ENCODE measurements at regions not wholly inside any gene's neighbourhood (a gene's known extent, or its start where the extent isn't known, plus 50 kb on each side); places are given as distances from the start of the nearest gene placed in this dataset.
"Not testable (repeated sequence)": the region's sequence is repeated elsewhere in the genome, so short reads cannot be mapped to it uniquely, and the experiment has no call there.

GRCh38 chr12:92272061-92272964, 126.7 kb upstream of the BTG1 start:
- DNase-seq (ENCODE audit: low spot score): no peak

DNA sequence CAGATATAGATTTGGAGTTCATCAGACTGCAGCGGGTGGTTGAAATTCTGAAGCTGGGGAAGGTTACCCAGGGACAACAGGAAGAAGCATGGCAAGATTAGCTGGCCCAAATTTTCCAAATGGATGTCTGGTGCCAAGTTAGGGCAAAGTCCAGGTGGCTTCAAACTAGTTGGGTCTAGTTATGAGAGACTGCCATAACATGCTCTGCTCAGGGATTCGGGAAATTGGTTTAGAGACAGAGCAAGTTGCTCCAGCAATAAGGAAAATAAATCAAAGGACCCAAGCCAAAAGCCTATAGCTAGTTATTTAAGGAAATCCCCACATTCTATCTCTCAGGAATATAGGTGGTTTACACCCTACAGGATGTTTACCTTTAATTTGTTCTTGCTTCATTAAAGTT, 125.7 kb upstream of the BTG1 start:
- no peak for DNase-seq (ENCODE audit: low spot score)

GRCh38 chr12:92270521-92270920, 124.9 kb upstream of the BTG1 start:
- no peak for DNase-seq (ENCODE audit: low spot score)

GRCh38 chr12:92268946-92269345, 123.3 kb upstream of the BTG1 start:
- no peak for DNase-seq (ENCODE audit: low spot score)

DNA sequence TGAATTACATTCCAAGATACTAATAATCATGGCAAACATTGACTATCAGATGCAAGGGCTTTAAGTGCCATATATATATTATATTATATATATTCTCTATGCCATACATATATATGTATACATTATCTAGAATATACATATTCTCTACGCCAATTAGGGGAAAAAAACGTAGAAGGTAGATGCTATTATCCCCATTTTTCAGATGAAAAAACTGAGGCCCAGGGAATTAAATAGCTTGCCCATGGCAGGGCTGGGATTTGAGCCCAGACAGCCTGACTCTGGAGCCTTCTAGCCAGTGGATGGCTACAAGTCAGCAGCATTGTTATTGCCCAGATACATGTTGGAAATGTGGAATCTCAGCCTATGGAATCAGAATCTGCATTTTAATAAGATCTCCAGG, 116.0 kb upstream of the BTG1 start:
- DNase-seq (ENCODE audit: low spot score): no peak

GRCh38 chr12:92261071-92261470, 115.4 kb upstream of the BTG1 start:
- DNase-seq (ENCODE audit: low spot score): no peak

DNA sequence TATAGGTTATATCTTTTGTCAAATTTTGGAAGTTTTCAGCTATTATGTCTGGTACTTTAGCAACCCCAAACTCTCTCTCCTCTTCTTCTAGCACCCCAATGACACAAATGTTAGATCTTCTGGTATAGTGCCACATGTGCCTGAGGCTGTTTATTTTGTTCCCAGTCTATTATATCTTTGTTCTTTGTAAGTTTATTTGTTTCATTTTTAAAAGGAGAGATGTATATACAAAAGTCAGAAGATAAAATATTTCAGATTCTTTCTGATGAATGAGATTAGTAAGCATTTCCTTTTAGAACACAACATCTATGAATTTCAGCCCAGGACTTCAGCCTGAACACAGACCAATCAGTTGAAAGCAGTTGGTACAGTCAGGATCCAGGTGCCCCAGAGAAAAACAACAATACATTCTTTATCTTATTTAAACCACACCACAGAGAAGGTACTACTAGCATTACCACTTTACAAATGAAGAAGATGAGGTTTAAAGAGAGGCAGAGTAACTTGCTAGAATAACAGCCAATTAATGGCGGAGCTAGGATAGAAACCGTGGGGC, 114.1 kb upstream of the BTG1 start:
- no peak for DNase-seq (ENCODE audit: low spot score)

- DNase-seq (ENCODE audit: low spot score): no peak
Observed at GRCh38 chr12:92259291-92259690, 113.6 kb upstream of the BTG1 start.

GRCh38 chr12:92257261-92257660, 111.6 kb upstream of the BTG1 start:
- DNase-seq (ENCODE audit: low spot score): no peak

DNA sequence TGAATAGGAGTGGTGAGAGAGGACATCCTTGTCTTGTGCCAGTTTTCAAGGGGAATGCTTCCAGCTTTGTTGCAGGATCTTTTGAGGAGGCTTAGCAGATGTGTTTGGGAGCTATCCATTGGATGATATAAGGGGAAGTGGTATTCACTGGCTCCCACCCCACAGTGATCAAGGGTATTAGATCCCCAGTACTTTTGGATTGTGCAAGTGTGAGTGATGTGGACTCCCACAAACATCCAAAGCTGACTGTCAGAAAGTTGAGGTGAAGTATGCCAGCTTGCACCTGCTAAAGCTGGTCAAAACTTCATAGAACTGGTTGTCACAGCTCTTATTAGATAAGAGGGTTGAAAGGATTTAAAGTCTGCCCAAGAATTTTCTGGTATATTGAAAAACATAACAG, 110.1 kb upstream of the BTG1 start:
- DNase-seq (ENCODE audit: low spot score): no peak

DNA sequence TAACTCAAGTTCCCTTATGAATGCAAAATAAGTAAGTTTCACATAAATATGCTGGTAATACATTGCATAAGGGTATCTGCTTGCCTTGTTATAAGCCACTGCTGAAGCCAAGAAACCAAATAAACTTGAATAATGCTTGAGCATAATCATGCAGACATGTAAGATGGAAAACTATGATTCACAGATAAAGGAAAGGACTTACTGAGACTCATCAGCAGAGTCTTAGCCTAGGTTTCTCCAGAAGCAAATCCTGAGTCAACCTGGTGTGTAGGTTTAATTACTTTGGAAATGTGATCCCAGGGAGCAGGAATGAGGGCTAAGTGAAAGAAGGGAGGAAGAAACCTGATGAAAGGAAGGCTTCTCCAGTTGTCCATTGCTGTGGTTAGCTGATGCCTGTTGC, 107.7 kb upstream of the BTG1 start:
- no peak for DNase-seq (ENCODE audit: low spot score)

- DNase-seq (ENCODE audit: low spot score): no peak
Observed at GRCh38 chr12:92248977-92249376, 103.3 kb upstream of the BTG1 start.

GRCh38 chr12:92244036-92244435, 98.4 kb upstream of the BTG1 start:
- DNase-seq (ENCODE audit: low spot score): no peak

DNA sequence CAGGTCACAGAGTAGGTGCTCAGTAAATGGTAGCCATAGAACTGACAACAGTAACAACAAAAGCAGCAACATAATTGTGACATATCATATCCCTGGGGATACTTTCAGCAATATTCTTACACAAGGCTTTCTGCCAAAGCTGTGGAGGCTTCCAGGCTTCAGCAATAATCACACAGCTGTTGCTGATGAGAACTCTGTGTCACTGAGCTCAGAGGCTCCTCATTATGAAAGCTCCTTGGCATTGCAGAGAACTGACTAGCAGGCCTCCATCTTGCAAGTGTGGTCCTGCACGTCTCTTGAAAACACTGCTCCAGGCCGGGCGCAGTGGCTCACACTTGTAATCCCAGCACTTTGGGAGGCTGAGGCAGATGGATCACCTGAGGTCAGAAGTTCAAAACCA, 97.3 kb upstream of the BTG1 start:
- no peak for DNase-seq (ENCODE audit: low spot score)

DNA sequence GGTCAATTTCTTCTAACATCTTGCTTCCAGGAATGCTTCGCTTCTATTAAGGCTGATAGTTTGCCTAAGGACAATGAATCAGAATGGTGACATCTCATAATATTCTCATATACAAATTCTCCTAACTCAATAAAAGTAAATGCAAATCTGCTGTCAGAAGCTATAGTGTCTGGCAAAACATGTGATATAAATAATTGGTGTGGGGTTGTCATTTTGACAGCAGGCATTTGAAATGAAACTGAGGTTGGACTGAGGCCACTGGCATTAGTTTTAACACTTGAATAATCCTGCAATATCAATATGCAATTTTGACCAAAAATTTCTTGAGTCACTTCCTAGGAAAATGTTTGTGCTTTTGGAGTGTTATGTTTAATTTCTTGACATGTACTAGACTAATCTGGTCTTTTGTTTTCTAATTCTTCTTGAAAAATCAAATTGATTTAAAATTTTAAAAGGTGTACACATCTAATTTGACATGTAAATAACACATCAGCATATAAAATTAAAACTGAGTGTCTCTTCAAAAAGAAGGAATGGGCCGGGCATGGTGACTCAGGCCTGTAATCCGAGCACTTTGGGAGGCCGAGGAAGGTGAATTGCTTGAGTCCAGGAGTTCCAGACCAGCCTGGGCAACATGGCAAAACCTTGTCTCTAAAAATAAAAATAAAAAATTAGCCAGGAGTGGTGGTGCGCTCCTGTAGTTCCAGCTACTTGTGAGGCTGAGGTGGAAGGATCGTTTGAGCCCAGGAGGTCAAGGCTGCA, 92.3 kb upstream of the BTG1 start:
- DNase-seq (ENCODE audit: low spot score): no peak

DNA sequence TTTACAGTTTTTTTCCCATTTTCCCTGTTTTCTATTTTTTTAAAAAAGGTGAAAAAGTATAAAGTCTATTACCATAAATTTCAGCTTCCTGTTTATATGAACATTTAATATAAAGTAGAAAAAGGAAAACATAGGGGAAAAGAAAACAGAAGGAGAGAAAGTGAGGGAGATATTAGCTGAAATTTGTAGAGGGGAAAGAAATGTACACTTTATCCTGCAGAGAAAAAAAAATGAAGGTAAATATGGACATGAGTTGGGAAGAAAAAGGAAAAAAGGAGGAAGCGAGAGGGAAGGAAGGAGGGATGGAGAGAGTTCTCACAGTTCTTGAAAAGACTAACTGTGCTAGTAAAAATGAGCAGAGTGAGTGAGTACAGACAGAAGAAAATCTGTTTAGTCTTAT, 91.6 kb upstream of the BTG1 start:
- DNase-seq (ENCODE audit: low spot score): no peak

GRCh38 chr12:92235703-92236472, 90.2 kb upstream of the BTG1 start:
- no peak for DNase-seq (ENCODE audit: low spot score)

DNA sequence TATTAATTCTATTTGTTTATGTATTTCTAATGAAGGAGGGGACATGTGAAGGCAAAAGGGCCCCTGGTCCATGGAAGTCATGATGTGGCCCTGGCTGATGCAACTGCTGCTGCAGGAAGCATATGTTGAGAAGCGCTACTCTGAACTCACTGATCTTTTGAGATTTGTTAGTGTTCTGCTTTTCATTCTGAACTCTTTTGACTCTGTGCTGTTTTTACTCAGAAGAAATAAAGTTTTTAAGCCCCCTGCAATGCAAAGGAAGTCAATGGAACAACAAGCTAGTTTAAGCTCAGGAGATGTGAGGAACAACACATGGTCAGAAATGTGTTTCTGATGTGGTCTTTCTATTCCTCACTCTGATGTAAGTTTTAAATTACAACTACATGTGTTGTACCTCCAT, 88.9 kb upstream of the BTG1 start:
- DNase-seq (ENCODE audit: low spot score): no peak

GRCh38 chr12:92233346-92234015, 87.8 kb upstream of the BTG1 start:
- no peak for DNase-seq (ENCODE audit: low spot score)

DNA sequence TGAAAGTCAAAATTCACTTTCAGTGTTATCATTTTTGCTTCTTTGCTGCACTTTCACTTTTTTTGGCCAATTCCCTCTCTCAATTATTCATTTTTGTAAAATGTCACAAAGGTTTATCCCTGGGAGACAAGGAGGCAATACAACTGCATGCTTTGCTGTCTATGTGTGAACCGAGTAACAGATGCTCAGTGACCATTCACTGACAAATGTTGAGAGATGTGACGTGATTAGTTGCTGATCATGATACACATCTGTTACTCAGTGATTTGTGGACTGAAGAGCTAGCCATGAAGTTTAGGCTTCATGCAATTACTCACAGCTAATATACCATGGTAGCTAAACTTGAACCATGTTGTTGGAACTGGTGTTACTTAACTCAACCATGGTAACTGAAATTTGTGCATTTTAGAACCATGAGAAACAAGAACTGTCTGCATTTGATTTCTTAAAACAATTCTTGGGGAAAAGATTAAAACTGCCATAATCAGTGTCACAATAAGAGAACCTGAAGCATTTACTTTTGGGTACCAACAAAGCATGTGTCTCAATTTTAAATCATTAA, 86.8 kb upstream of the BTG1 start:
- not testable (repeated sequence) for DNase-seq (ENCODE audit: low spot score)

DNA sequence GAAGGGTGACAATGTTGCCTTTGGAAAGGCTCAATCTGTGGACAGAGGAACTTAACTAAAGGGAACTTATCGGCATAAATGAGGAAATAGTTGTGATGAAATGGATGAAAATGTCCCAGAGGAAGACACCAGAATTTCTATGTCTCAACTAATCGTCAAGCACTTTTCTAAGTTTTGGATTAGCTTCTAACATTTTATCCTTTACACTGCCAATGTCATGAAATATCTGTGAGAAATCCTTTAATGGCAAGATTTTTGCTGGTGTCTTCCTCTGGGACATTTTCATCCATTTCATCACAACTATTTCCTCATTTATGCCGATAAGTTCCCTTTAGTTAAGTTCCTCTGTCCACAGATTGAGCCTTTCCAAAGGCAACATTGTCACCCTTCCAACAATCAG, 86.3 kb upstream of the BTG1 start:
- not testable (repeated sequence) for DNase-seq (ENCODE audit: low spot score)
